ENCODE measurements at regions not wholly inside any gene's neighbourhood (a gene's known extent, or its start where the extent isn't known, plus 50 kb on each side); places are given as distances from the start of the nearest gene placed in this dataset.

GRCh38 chr13:85427416-85427815, 371.8 kb downstream of the SLITRK6 start:
- TF ChIP-seq CTCF (conservative IDR thresholded peaks at IDR 0.05): no peak
- TF ChIP-seq ZFX (IDR thresholded peaks at IDR 0.05): no peak
